ENCODE measurements at regions not wholly inside any gene's neighbourhood (a gene's known extent, or its start where the extent isn't known, plus 50 kb on each side); places are given as distances from the start of the nearest gene placed in this dataset.

- DNase-seq (ENCODE audit: low spot score) = no peak
- WGBS (ENCODE audit: low lambda C conversion rate) = 0% methylated on average over 2 of the region's 2 CpGs
- no peaks in the 10 kb centered on the region for H3K9me3 ChIP-seq (ENCODE audit: low read length)
- no peaks in the 10 kb centered on the region for H3K4me1 ChIP-seq (ENCODE audit: insufficient read depth, low read length)
- H3K27me3 ChIP-seq (ENCODE audit: control insufficient read depth in 1 of 2, insufficient read depth in 2 of 2, low read length in 2 of 2) = 0 out of 5 replicates have a peak, but pooled peaks cover 0 to 7% of the 10 kb centered on the region in 2 experiments
- ChIA-PET CTCF (ENCODE audit: low intra/inter-chr PET ratio, low total read pairs) (no interaction called here), POLR2A (no interaction called here)
- no peak overlapping the region for H3K4me3 ChIP-seq (replicated peaks in 1 of 3; ENCODE audit: insufficient read depth in 1 of 3, low read depth in 2 of 3, low read length in 3 of 3)
- H2AFZ ChIP-seq (ENCODE audit: low read length) = no peak overlapping the region
- no peaks in the 10 kb centered on the region for H4K20me1 ChIP-seq (ENCODE audit: insufficient read depth, low read length)
- in situ Hi-C loops (cut with HindIII; ENCODE audit: extremely low pct_ligation_motif_present, low pct_unique_long_range_greater_than_20kb) (no loop called here), intact Hi-C loops (cut with micrococcal nuclease; ENCODE audit: unreplicated experiment) (no loop called here)
- H3K27ac ChIP-seq (ENCODE audit: extremely low read length, insufficient read depth, low read length) = no peak overlapping the region
- no TSS peak for BruUV-seq (replicated peaks)
- H3K79me2 ChIP-seq (ENCODE audit: insufficient read depth, low read length) = no peaks in the 10 kb centered on the region
- ATAC-seq = no peak
- H3K4me2 ChIP-seq (ENCODE audit: low read depth, low read length) = no peak overlapping the region
- H3K36me3 ChIP-seq (replicated peaks in 1 of 2; ENCODE audit: control insufficient read depth in 1 of 2, insufficient read depth in 2 of 2, low read length in 2 of 2) = no peaks in the 10 kb centered on the region
- no peak for FAIRE-seq
- no peak overlapping the region for H3K9ac ChIP-seq (ENCODE audit: insufficient read depth, low read depth, low read length)
- TF ChIP-seq MAFK (conservative IDR thresholded peaks at IDR 0.05 in 1 of 2, IDR thresholded peaks at IDR 0.05 in 1 of 2; ENCODE audit: low read length in 2 of 2) = peak; percentile 73 to 88
- TF ChIP-seq, protein P1, sequence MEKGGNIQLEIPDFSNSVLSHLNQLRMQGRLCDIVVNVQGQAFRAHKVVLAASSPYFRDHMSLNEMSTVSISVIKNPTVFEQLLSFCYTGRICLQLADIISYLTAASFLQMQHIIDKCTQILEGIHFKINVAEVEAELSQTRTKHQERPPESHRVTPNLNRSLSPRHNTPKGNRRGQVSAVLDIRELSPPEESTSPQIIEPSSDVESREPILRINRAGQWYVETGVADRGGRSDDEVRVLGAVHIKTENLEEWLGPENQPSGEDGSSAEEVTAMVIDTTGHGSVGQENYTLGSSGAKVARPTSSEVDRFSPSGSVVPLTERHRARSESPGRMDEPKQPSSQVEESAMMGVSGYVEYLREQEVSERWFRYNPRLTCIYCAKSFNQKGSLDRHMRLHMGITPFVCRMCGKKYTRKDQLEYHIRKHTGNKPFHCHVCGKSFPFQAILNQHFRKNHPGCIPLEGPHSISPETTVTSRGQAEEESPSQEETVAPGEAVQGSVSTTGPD (CRISPR knock-in tag; IDR thresholded peaks at IDR 0.05) = no peak
- TF ChIP-seq HOXA7 (CRISPR knock-in tag; IDR thresholded peaks at IDR 0.05) = no peak
- no peak for TF ChIP-seq ZNF589 (CRISPR knock-in tag; conservative IDR thresholded peaks at IDR 0.05)
- no peak for TF ChIP-seq GATAD1 (CRISPR knock-in tag; IDR thresholded peaks at IDR 0.05)
- no peak for TF ChIP-seq ZNF260 (CRISPR knock-in tag; IDR thresholded peaks at IDR 0.05; ENCODE audit: borderline replicate concordance, low read depth)
- TF ChIP-seq ZNF510 (CRISPR knock-in tag; IDR thresholded peaks at IDR 0.05; ENCODE audit: low read depth) = no peak
- no peak for TF ChIP-seq FOSL1 (CRISPR knock-in tag; IDR thresholded peaks at IDR 0.05; ENCODE audit: borderline replicate concordance)
- no peak for TF ChIP-seq CAMTA2 (CRISPR knock-in tag; IDR thresholded peaks at IDR 0.05; ENCODE audit: borderline replicate concordance)
- TF ChIP-seq MAFF (IDR thresholded peaks at IDR 0.05; ENCODE audit: low read depth, low read length) = peak; percentile 68
- TF ChIP-seq ZNF292 (CRISPR knock-in tag; IDR thresholded peaks at IDR 0.05; ENCODE audit: borderline replicate concordance, low read depth) = no peak
- TF ChIP-seq ATM (IDR thresholded peaks at IDR 0.05; ENCODE audit: borderline replicate concordance) = no peak
- TF ChIP-seq TARDBP (CRISPR knock-in tag; IDR thresholded peaks at IDR 0.05) = no peak
- no peak for TF ChIP-seq GPN1 (CRISPR knock-in tag; IDR thresholded peaks at IDR 0.05; ENCODE audit: borderline replicate concordance)
- TF ChIP-seq NFE2L2 (IDR thresholded peaks at IDR 0.05; ENCODE audit: low read length) = peak; percentile 76
- TF ChIP-seq REST (IDR thresholded peaks at IDR 0.05; ENCODE audit: borderline replicate concordance in 1 of 2, low read depth in 1 of 2, low read length in 2 of 2) = no peak
- no peak for TF ChIP-seq SP1 (IDR thresholded peaks at IDR 0.05)
- TF ChIP-seq SP1 (CRISPR knock-in tag; IDR thresholded peaks at IDR 0.05) = no peak
- TF ChIP-seq ISL2 (CRISPR knock-in tag; IDR thresholded peaks at IDR 0.05) = no peak
- no peak for TF ChIP-seq ZNF724P (CRISPR knock-in tag; IDR thresholded peaks at IDR 0.05; ENCODE audit: borderline replicate concordance)
Observed at GRCh38 chr2:66366619-66367018, 68.3 kb upstream of the MEIS1 start.
